B cell (primary cell): ENCODE measurements at regions not wholly inside any gene's neighbourhood (a gene's known extent, or its start where the extent isn't known, plus 50 kb on each side); places are given as distances from the start of the nearest gene placed in this dataset.
"Not testable (repeated sequence)": the region's sequence is repeated elsewhere in the genome, so short reads cannot be mapped to it uniquely, and the experiment has no call there.

Experiments
- ATAC-seq: fragments of 200-7000 bp; cut with Tn5 transposase; one replicate; pipeline ENCODE4 v1.10.0; 2021; ENCODE audit warnings: low read depth, mild to moderate bottlenecking, moderate number of reproducible peaks, moderate library complexity
- CTCF ChIA-PET: fragments of 350-600 bp; sonication (Branson Sonifier 250); formaldehyde crosslinking; loops from one replicate; lab custom pipeline; 2021; ENCODE audit warnings: antibody characterized with exemption, inconsistent platforms; lab: Charles Lee
- POLR2A ChIA-PET: fragments of 350-600 bp; sonication (Branson Sonifier 250); formaldehyde crosslinking; loops from one replicate; lab custom pipeline; 2021; ENCODE audit warnings: antibody characterized with exemption; lab: Charles Lee
- DNase-seq: peaks from one replicate; pipeline ENCODE4 v3.0.0; 2013
- H2AFZ ChIP-seq: 2 replicates; pipeline ENCODE4 v1.6.1; 2012; ENCODE audit warnings: mild to moderate bottlenecking, low read depth, low read length; ENCODE audit not compliant: insufficient read depth, poor library complexity, severe bottlenecking
- H3K27ac ChIP-seq, 2 donors: 1 replicate in 1 of 2; 2 replicates in 1 of 2; pipeline ENCODE4 v1.5.1; 2012 to 2013; ENCODE audit warnings: low read length in 2 of 2, mild to moderate bottlenecking in 2 of 2, moderate library complexity in 1 of 2
- H3K27me3 ChIP-seq, 4 experiments: fragments of 200-600 bp in 1 of 4; sonication (generic) in 1 of 4; replicated peaks in 1 of 4; 1 replicate in 2 of 4; 2 replicates in 2 of 4; pipeline versions ENCODE4 v1.6.1 to v1.7.0; 2013 to 2016; ENCODE audit warnings: low read length in 3 of 4, mild to moderate bottlenecking in 2 of 4, mixed read lengths in 1 of 4, moderate library complexity in 1 of 4; ENCODE audit not compliant: insufficient read depth in 4 of 4, control insufficient read depth in 3 of 4; ENCODE audit errors: control extremely low read depth in 1 of 4
- H3K36me3 ChIP-seq, 2 experiments: replicated peaks in 1 of 2; 1 replicate in 1 of 2; 2 replicates in 1 of 2; pipeline versions ENCODE4 v1.6.1 to v1.7.1; 2013; ENCODE audit warnings: low read length in 1 of 2; ENCODE audit not compliant: insufficient read depth in 2 of 2, control insufficient read depth in 1 of 2; ENCODE audit errors: control extremely low read depth in 1 of 2, extremely low read depth in 1 of 2
- H3K4me1 ChIP-seq, 2 donors: fragments of 200-600 bp in 1 of 2; sonication (generic) in 1 of 2; 1 replicate in 1 of 2; 2 replicates in 1 of 2; pipeline versions ENCODE4 v1.5.1 to v1.6.1; 2013 to 2017; ENCODE audit warnings: low read length in 2 of 2; ENCODE audit not compliant: control insufficient read depth in 2 of 2, insufficient read depth in 2 of 2
- H3K4me2 ChIP-seq: replicated peaks from 2 replicates; pipeline ENCODE3; 2012; ENCODE audit warnings: mild to moderate bottlenecking, low read depth, low read length; ENCODE audit not compliant: poor library complexity, severe bottlenecking
- H3K4me3 ChIP-seq, 5 experiments: fragments of 200-600 bp in 1 of 5; sonication (generic) in 1 of 5; 1 replicate in 3 of 5; 2 replicates in 2 of 5; pipeline versions ENCODE4 v1.5.1 to v1.7.0; 2011 to 2016; ENCODE audit warnings: low read length in 4 of 5, mild to moderate bottlenecking in 4 of 5, low read depth in 2 of 5, control low read depth in 1 of 5, moderate library complexity in 1 of 5; ENCODE audit not compliant: insufficient read depth in 1 of 5; ENCODE audit errors: control extremely low read depth in 1 of 5, extremely low read depth in 1 of 5
- H3K79me2 ChIP-seq: fragments of 200-600 bp; sonication (generic); one replicate; pipeline ENCODE4 v1.6.0; 2016; ENCODE audit warnings: low read length; ENCODE audit not compliant: control insufficient read depth, insufficient read depth
- H3K9ac ChIP-seq: fragments of 200-600 bp; sonication (generic); 2 replicates; pipeline ENCODE4 v1.6.1; 2017; ENCODE audit warnings: mild to moderate bottlenecking, low read length, moderate library complexity
- H3K9me3 ChIP-seq, 3 donors: one replicate each; pipeline versions ENCODE4 v1.6.1 to v1.7.1; 2013; ENCODE audit warnings: low read length in 2 of 3; ENCODE audit not compliant: control insufficient read depth in 2 of 3, insufficient read depth in 1 of 3; ENCODE audit errors: control extremely low read depth in 1 of 3
- H4K20me1 ChIP-seq: 2 replicates; pipeline ENCODE4 v1.6.0; 2012; ENCODE audit warnings: mild to moderate bottlenecking, low read length; ENCODE audit not compliant: insufficient read depth, control insufficient read depth, poor library complexity, severe bottlenecking
- H3K27ac Mint-ChIP-seq: one replicate; pipeline ENCODE4 v1.8.0; 2021; ENCODE audit warnings: mixed read lengths
- H3K27me3 Mint-ChIP-seq: one replicate; pipeline ENCODE4 v1.8.0; 2021; ENCODE audit warnings: mixed read lengths
- H3K4me1 Mint-ChIP-seq: one replicate; pipeline ENCODE4 v1.8.0; 2021; ENCODE audit warnings: mixed read lengths
- H3K4me3 Mint-ChIP-seq: one replicate; pipeline ENCODE4 v1.8.0; 2021; ENCODE audit warnings: mixed read lengths
- H3K9me3 Mint-ChIP-seq: one replicate; pipeline ENCODE4 v1.8.0; 2022; ENCODE audit warnings: mixed read lengths; ENCODE audit not compliant: insufficient read depth
- CTCF ChIP-seq: fragments of 200-600 bp; IDR thresholded peaks from one replicate; pipeline ENCODE4 v1.8.0; 2022; ENCODE audit warnings: antibody characterized with exemption, mild to moderate bottlenecking
- EZH2 ChIP-seq: IDR thresholded peaks from 2 replicates; pipeline ENCODE4 v1.6.1; 2012; ENCODE audit warnings: borderline replicate concordance, low read depth, mild to moderate bottlenecking, moderate library complexity, low read length; ENCODE audit not compliant: insufficient read depth, poor library complexity, severe bottlenecking
- WGBS: methylation state at CpG from one replicate; pipeline ENCODE4 v1.1.5; 2013; ENCODE audit warnings: missing lambda C conversion rate; ENCODE audit not compliant: insufficient coverage; 5-methylcytosine and 5-hydroxymethylcytosine counted together
- intact Hi-C: fragments of 100-400 bp; cut with micrococcal nuclease; formaldehyde crosslinking; loops from one replicate; pipeline ENCODE4 v1.10.0; 2022

- CTCF ChIA-PET, result no interaction called here
- no peak overlapping the region for H3K4me3 ChIP-seq
- no peaks in the 10 kb centered on the region for H3K79me2 ChIP-seq
- H4K20me1 ChIP-seq, result no peaks in the 10 kb centered on the region
- DNase-seq (no peak), ATAC-seq (no peak)
- no peaks in the 10 kb centered on the region for H3K9me3 ChIP-seq
- H3K27ac Mint-ChIP-seq, result no peak overlapping the region
- H2AFZ ChIP-seq, result no peak overlapping the region
- H3K27ac ChIP-seq, result no peak overlapping the region
- POLR2A ChIA-PET, result no interaction called here
- H3K4me1 ChIP-seq, result no peaks in the 10 kb centered on the region
- H3K4me1 Mint-ChIP-seq, result no peaks in the 10 kb centered on the region
- H3K27me3 Mint-ChIP-seq, result no peaks in the 10 kb centered on the region
- 43% methylated on average over 6 of the region's 6 CpGs for WGBS
- H3K4me2 ChIP-seq, result no peak overlapping the region
- peaks cover 2% of the 10 kb centered on the region for H3K9me3 Mint-ChIP-seq
- no peak overlapping the region for H3K4me3 Mint-ChIP-seq
- intact Hi-C loops, result no loop called here
- no peak for TF ChIP-seq CTCF
- TF ChIP-seq EZH2, result no peak
- H3K36me3 ChIP-seq, result no peaks in the 10 kb centered on the region
- no peaks in the 10 kb centered on the region for H3K27me3 ChIP-seq
- no peak overlapping the region for H3K9ac ChIP-seq
Observed at GRCh38 chr1:81183051-81183450, 617.7 kb upstream of the ADGRL2 start.

DNA sequence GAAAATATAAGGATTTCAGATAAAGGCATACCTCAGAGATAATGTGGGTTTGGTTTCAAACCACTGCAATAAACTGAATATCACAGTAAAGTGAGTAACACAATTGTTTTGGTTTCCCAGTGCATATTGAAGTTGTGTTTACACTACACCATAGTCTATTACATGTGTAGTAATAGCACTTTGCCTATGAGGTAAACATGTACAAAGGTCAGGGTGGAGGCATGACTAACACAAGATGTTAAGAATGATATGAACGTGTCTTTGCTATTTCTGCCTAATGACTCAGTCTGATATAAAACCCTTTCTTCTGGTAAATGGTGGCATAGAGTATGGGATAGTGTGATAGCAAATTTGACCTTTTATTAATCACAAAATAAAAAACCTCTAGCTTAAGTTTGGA is 621.5 kb upstream of the ADGRL2 start:
- Histone ChIP-seq H3K27ac (no peak overlapping the region), H3K36me3 (no peaks in the 10 kb centered on the region), H3K79me2 (no peaks in the 10 kb centered on the region), H3K9me3 (peaks cover 0 to 9% (median 6%) of the 10 kb centered on the region in 3 donors), H2AFZ (no peak overlapping the region), H3K9ac (no peak overlapping the region), H4K20me1 (no peaks in the 10 kb centered on the region), H3K4me3 (no peak overlapping the region), H3K27me3 (no peaks in the 10 kb centered on the region), H3K4me2 (no peak overlapping the region), H3K4me1 (no peaks in the 10 kb centered on the region)
- peaks cover 2% of the 10 kb centered on the region for H3K9me3 Mint-ChIP-seq
- H3K4me3 Mint-ChIP-seq, result no peak overlapping the region
- H3K27me3 Mint-ChIP-seq, result no peaks in the 10 kb centered on the region
- TF ChIP-seq CTCF (no peak), EZH2 (no peak)
- intact Hi-C loops, result no loop called here
- WGBS, result no CpG with 5 or more reads among the region's 1 CpG
- ATAC-seq (no peak), DNase-seq (no peak)
- POLR2A ChIA-PET, result no interaction called here
- no peak overlapping the region for H3K27ac Mint-ChIP-seq
- CTCF ChIA-PET, result no interaction called here
- no peaks in the 10 kb centered on the region for H3K4me1 Mint-ChIP-seq

DNA sequence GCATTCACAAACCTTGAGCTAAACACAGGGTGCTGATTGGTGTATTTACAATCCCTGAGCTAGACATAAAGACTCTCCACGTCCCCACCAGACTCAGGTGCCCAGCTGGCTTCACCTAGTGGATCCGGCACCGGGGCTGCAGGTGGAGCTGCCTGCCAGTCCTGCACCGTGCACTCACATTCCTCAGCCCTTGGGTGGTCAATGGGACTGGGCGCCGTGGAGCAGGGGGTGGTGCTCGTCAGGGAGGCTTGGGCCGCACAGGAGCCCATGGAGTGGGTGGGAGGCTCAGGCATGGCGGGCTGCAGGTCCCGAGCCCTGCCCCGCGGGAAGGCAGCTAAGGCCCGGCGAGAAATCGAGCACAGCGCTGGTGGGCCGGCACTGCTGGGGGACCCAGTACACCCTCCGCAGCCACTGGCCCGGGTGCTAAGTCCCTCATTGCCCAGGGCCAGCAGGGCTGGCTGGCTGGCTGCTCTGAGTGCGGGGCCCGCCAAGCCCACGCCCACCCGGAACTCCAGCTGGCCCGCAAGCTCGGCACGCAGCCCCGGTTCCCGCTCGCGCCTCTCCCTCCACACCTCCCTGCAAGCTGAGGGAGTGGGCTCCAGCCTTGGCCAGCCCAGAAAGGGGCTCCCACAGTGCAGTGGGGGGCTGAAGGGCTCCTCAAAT is 622.2 kb upstream of the ADGRL2 start:
- H3K27me3 Mint-ChIP-seq, H3K36me3 ChIP-seq, H4K20me1 ChIP-seq, H3K9ac ChIP-seq, H2AFZ ChIP-seq, H3K4me3 Mint-ChIP-seq, intact Hi-C loops, H3K9me3 Mint-ChIP-seq, POLR2A ChIA-PET, H3K4me2 ChIP-seq, CTCF ChIA-PET, DNase-seq, H3K27ac ChIP-seq, H3K4me3 ChIP-seq, H3K27me3 ChIP-seq, H3K4me1 ChIP-seq, H3K4me1 Mint-ChIP-seq, H3K27ac Mint-ChIP-seq, ATAC-seq, H3K79me2 ChIP-seq: not testable (repeated sequence)
- H3K9me3 ChIP-seq, result peaks cover 0 to 15% (median 6%) of the 10 kb centered on the region in 3 donors
- 91% methylated on average over 4 of the region's 30 CpGs for WGBS
